HG03575 (cell line): ENCODE measurements at regions not wholly inside any gene's neighbourhood (a gene's known extent, or its start where the extent isn't known, plus 50 kb on each side); places are given as distances from the start of the nearest gene placed in this dataset.
"Not testable (repeated sequence)": the region's sequence is repeated elsewhere in the genome, so short reads cannot be mapped to it uniquely, and the experiment has no call there.

ENCODE experiments used
- ATAC-seq: cut with Tn5 transposase; IDR thresholded peaks from one replicate; pipeline ENCODE4 v1.9.1; 2021; ENCODE audit not compliant: unreplicated experiment, insufficient number of reproducible peaks, low FRiP score; ENCODE audit errors: extremely low read depth

- ATAC-seq, result no peak
These were observed 382.5 kb upstream of the KIAA1217 start for GRCh38 chr10:23826421-23826820.

GRCh38 chr10:23829556-23829955, 379.4 kb upstream of the KIAA1217 start:
- ATAC-seq, result no peak

GRCh38 chr10:23834091-23834490, 374.8 kb upstream of the KIAA1217 start:
- no peak for ATAC-seq

- ATAC-seq, result no peak
These were observed 358.3 kb upstream of the KIAA1217 start for GRCh38 chr10:23850631-23851030.

- no peak for ATAC-seq
These were observed 349.3 kb upstream of the KIAA1217 start for GRCh38 chr10:23859598-23859997.

- no peak for ATAC-seq
These were observed 344.2 kb upstream of the KIAA1217 start for GRCh38 chr10:23864631-23865147.

- ATAC-seq, result not testable (repeated sequence)
These were observed 342.0 kb upstream of the KIAA1217 start for GRCh38 chr10:23866985-23867384.

GRCh38 chr10:23868121-23868520, 340.8 kb upstream of the KIAA1217 start:
- no peak for ATAC-seq

- no peak for ATAC-seq
These were observed 339.4 kb upstream of the KIAA1217 start for GRCh38 chr10:23869548-23869947.

- ATAC-seq, result no peak
These were observed 338.9 kb upstream of the KIAA1217 start for GRCh38 chr10:23869996-23870395.

GRCh38 chr10:23870651-23871610, 338.0 kb upstream of the KIAA1217 start:
- no peak for ATAC-seq

GRCh38 chr10:23872290-23872689, 336.6 kb upstream of the KIAA1217 start:
- no peak for ATAC-seq

- ATAC-seq, result no peak
These were observed 331.1 kb upstream of the KIAA1217 start for GRCh38 chr10:23877791-23878320.

GRCh38 chr10:23884670-23885069, 324.3 kb upstream of the KIAA1217 start:
- ATAC-seq, result no peak

- no peak for ATAC-seq
These were observed 323.1 kb upstream of the KIAA1217 start for GRCh38 chr10:23885853-23886252.

- ATAC-seq, result no peak
These were observed 322.6 kb upstream of the KIAA1217 start for GRCh38 chr10:23886355-23886754.

- ATAC-seq, result no peak
These were observed 317.6 kb upstream of the KIAA1217 start for GRCh38 chr10:23891301-23891700.

GRCh38 chr10:23892296-23892695, 316.6 kb upstream of the KIAA1217 start:
- no peak for ATAC-seq

- no peak for ATAC-seq
These were observed 311.7 kb upstream of the KIAA1217 start for GRCh38 chr10:23897267-23897666.

GRCh38 chr10:23897861-23898260, 311.1 kb upstream of the KIAA1217 start:
- no peak for ATAC-seq
